GM10266 (cell line): ENCODE measurements at regions not wholly inside any gene's neighbourhood (a gene's known extent, or its start where the extent isn't known, plus 50 kb on each side); places are given as distances from the start of the nearest gene placed in this dataset.

ENCODE experiments used
- DNase-seq: peaks from one replicate; pipeline ENCODE4 v3.0.0; 2012; ENCODE audit errors: extremely low spot score
- CTCF ChIP-seq: IDR thresholded peaks from 2 replicates; pipeline ENCODE4 v1.5.1; 2012; ENCODE audit warnings: mild to moderate bottlenecking, low read depth; ENCODE audit not compliant: control insufficient read depth, insufficient read depth; ENCODE audit errors: missing control alignments

GRCh38 chr14:84181072-84181471 is 1348.9 kb upstream of the FLRT2 start:
- DNase-seq = no peak
- no peak for TF ChIP-seq CTCF

- no peak for DNase-seq
- TF ChIP-seq CTCF = no peak
These were observed 1334.4 kb upstream of the FLRT2 start for GRCh38 chr14:84195514-84195913.

GRCh38 chr14:84197704-84198103 is 1332.2 kb upstream of the FLRT2 start:
- TF ChIP-seq CTCF = no peak
- no peak for DNase-seq

- no peak for DNase-seq
- TF ChIP-seq CTCF = no peak
These were observed 1327.5 kb upstream of the FLRT2 start for GRCh38 chr14:84202486-84202885.

- DNase-seq = no peak
- TF ChIP-seq CTCF = no peak
These were observed 1326.0 kb upstream of the FLRT2 start for GRCh38 chr14:84203896-84204295.

GRCh38 chr14:84208451-84208850 is 1321.5 kb upstream of the FLRT2 start:
- TF ChIP-seq CTCF = no peak
- no peak for DNase-seq

- TF ChIP-seq CTCF = no peak
- no peak for DNase-seq
These were observed 1320.9 kb upstream of the FLRT2 start for GRCh38 chr14:84209031-84209430.

- DNase-seq = no peak
- TF ChIP-seq CTCF = no peak
These were observed 1312.9 kb upstream of the FLRT2 start for GRCh38 chr14:84217066-84217465.
